Daoy (cell line): ENCODE measurements at regions not wholly inside any gene's neighbourhood (a gene's known extent, or its start where the extent isn't known, plus 50 kb on each side); places are given as distances from the start of the nearest gene placed in this dataset.
"Not testable (repeated sequence)": the region's sequence is repeated elsewhere in the genome, so short reads cannot be mapped to it uniquely, and the experiment has no call there.

Experiments used
- DNase-seq: peaks from one replicate; pipeline ENCODE4 v3.0.0-alpha.2; 2015; ENCODE audit warnings: low read depth

- no peak for DNase-seq
Measured at GRCh38 chr4:33628296-33628695, 2616.0 kb downstream of the ARAP2 start.

GRCh38 chr4:33649015-33649414, 2595.3 kb downstream of the ARAP2 start:
- peak; percentile 1 for DNase-seq

GRCh38 chr4:33649471-33649870, 2594.8 kb downstream of the ARAP2 start:
- DNase-seq: no peak

GRCh38 chr4:33650036-33650435, 2594.3 kb downstream of the ARAP2 start:
- no peak for DNase-seq

- no peak for DNase-seq
Measured at GRCh38 chr4:33658971-33659370, 2585.3 kb downstream of the ARAP2 start.

GRCh38 chr4:33661636-33662035, 2582.7 kb downstream of the ARAP2 start:
- DNase-seq: no peak

GRCh38 chr4:33685939-33686338, 2558.4 kb downstream of the ARAP2 start:
- no peak for DNase-seq

GRCh38 chr4:33696041-33696440, 2548.3 kb downstream of the ARAP2 start:
- no peak for DNase-seq

- no peak for DNase-seq
Measured at GRCh38 chr4:33696586-33696985, 2547.7 kb downstream of the ARAP2 start.

- DNase-seq: peak; percentile 30
Measured at GRCh38 chr4:33709247-33709646, 2535.1 kb downstream of the ARAP2 start.

GRCh38 chr4:33711826-33712225, 2532.5 kb downstream of the ARAP2 start:
- no peak for DNase-seq

GRCh38 chr4:33714971-33715370, 2529.3 kb downstream of the ARAP2 start:
- DNase-seq: no peak

GRCh38 chr4:33715841-33716395, 2528.4 kb downstream of the ARAP2 start:
- peak; percentile 49 for DNase-seq

- DNase-seq: no peak
Measured at GRCh38 chr4:33722254-33722653, 2522.1 kb downstream of the ARAP2 start.

GRCh38 chr4:33722800-33723516, 2521.4 kb downstream of the ARAP2 start:
- DNase-seq: no peak

GRCh38 chr4:33724685-33725084, 2519.6 kb downstream of the ARAP2 start:
- DNase-seq: no peak

GRCh38 chr4:33725861-33726260, 2518.5 kb downstream of the ARAP2 start:
- no peak for DNase-seq

GRCh38 chr4:33737726-33738125, 2506.6 kb downstream of the ARAP2 start:
- no peak for DNase-seq

- DNase-seq: peak; percentile 5
Measured at GRCh38 chr4:33739884-33740632, 2504.3 kb downstream of the ARAP2 start.

- not testable (repeated sequence) for DNase-seq
Measured at GRCh38 chr4:33740871-33741270, 2503.4 kb downstream of the ARAP2 start.

GRCh38 chr4:33746979-33747378, 2497.3 kb downstream of the ARAP2 start:
- DNase-seq: no peak

GRCh38 chr4:33751050-33751449, 2493.3 kb downstream of the ARAP2 start:
- DNase-seq: no peak

- DNase-seq: no peak
Measured at GRCh38 chr4:33772582-33772981, 2471.7 kb downstream of the ARAP2 start.
